CD4-positive, alpha-beta T cell treated with Interferon gamma for 1 hour (primary cell): ENCODE measurements at regions not wholly inside any gene's neighbourhood (a gene's known extent, or its start where the extent isn't known, plus 50 kb on each side); places are given as distances from the start of the nearest gene placed in this dataset.

Experiments
- DNase-seq: peaks from one replicate; pipeline ENCODE4 v3.0.0-alpha.2; 2020

- DNase-seq = no peak
These were observed 530.6 kb upstream of the KIRREL3 start for GRCh38 chr11:127531167-127531566.

DNA sequence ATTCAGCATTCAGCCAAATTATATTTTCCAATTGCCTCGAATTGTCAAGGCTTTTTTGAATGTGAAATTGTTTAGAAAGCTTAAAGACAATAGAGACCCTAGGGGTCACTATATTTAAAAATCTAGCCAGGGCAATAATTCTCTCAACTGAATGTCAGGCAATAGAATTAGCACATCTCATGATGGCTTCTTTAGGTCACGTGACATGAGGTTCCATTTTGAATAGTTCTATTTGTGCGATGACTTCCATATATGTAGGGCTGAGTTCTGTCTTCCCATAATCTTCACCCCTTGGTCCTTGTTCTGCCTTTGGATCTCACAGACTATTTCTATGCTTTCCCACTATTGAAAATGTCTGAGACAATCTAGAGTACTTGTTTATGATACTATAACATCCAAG lies 527.7 kb upstream of the KIRREL3 start:
- DNase-seq = no peak

- no peak for DNase-seq
These were observed 524.0 kb upstream of the KIRREL3 start for GRCh38 chr11:127524618-127525017.

DNA sequence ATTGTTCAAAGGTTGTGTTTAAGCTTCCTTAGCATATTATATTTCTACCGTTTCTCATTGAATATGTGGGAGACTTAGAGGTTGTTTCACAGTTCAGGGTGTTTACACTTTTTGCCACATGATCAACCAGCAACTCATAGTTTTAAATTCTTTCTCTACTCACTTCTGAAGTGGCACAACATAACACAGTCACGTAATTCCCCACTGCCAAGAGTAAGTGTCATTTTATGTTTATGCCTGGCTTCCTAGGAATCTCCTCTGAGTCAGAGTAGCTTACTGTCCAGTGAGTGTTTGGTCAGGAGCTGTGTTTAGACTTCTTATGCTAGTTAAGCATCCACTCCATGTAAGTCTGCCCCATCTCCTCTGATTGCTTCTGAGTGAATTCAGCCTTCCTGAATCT lies 520.8 kb upstream of the KIRREL3 start:
- DNase-seq = no peak

GRCh38 chr11:127507851-127508250 lies 507.3 kb upstream of the KIRREL3 start:
- no peak for DNase-seq

DNA sequence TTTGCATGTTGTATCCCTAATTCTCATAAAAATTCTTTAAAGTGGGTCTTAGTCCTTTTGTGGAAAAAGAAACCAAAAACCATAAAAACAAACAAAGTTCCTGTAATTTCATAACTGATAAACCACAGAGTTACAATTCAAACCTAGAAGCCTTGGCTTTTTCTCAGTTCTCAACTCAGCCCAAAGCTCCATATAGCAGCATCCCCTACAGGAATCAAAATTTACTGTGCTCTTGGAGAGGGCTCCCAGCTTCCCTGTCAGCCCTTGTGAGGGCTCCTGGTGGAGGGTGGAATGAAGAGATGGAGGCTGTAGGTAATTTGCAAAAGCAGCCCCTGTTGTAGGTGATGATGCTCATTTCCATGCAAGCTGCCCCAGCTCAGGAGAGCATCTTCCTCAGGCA lies 506.1 kb upstream of the KIRREL3 start:
- no peak for DNase-seq

GRCh38 chr11:127506126-127506525 lies 505.6 kb upstream of the KIRREL3 start:
- DNase-seq = no peak

DNA sequence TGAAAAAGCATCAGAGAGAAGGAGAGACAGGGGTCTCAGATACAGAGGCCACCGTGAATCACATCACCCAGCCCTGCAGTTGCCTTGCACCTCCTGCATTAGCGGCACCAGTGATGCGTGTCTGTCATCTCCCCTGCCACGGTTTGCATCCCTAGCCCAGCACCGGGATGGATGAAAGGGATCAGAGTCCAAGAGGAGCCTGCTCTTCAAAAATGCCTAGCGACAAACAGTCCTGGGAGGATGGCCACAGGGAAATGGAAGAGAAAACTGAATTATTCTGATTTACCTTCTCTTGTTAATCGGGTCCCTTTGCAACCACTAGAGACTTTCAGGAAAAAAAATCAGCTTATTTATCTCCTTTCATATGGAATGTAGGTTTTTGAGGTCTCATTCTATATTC lies 495.6 kb upstream of the KIRREL3 start:
- DNase-seq = no peak

DNA sequence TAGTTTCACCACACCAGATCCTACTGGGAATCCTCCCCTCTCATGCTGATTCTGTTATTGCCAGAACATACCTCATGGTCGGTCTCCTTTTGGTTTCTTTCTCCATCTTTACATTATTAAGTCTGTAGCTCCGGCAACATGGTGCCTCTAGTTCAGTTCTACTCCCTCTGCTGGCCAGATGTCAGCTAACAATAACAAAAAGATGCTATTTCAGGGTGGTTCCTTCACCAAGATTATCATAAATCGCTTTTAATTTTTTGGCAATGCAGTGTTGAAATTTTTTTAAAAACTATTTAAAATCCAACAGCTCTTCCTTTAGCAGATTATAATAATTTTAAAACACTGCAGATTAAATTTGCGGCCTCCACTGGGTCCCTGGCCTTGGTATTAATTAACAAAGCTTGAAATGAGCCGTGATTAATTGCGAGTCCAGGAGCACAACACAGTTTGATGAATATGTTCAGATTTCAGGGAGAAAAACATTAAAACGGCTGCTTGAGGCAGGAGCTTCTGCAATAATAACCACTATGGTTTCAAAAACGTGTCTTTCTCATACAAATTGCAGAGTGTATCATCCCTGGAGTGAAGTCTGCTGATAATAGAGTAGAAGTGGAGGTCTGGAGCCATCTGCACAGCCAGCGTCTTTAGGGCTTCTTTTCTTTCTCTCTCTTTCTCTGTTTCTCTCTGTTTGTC lies 492.9 kb upstream of the KIRREL3 start:
- no peak for DNase-seq

DNA sequence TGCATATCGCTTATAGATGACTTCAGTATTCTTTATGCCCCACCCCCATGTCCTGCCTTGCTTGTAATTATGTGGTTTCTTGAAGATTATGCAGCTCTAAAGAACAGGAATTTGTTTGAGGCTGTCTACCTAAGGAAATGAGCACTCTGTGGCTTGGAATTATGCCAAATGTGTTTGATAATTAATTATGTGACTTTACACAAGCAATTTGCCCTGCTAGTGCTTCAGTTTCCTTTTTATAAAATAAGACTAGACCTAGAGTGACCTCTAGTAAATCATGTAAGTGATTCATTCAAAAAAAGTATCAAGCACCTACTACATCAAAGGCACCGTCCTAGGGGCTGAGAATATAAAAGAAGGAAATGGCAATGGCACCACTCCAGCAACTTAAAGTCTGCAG lies 491.5 kb upstream of the KIRREL3 start:
- DNase-seq = no peak

- DNase-seq = no peak
These were observed 491.0 kb upstream of the KIRREL3 start for GRCh38 chr11:127491589-127491988.

- no peak for DNase-seq
These were observed 490.3 kb upstream of the KIRREL3 start for GRCh38 chr11:127490896-127491295.

DNA sequence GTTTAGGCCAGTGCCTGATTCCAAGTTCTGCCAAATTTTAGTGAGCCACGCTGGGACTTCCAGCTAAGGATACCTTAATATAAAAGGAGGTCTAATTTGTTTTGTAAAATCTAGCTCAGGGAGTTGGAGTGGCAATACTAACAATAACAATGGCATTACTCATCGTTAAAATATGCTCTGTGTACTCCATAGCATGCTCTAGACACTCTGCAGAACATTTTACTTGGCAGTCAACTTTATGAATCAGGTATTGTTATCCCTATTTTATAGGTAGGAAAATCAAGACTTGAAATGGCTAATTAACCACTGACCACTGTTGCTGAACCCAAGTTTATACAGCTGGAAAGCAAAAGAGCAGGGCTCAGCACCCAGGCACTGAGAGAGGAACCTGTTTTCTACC lies 485.0 kb upstream of the KIRREL3 start:
- no peak for DNase-seq

- DNase-seq = no peak
These were observed 480.8 kb upstream of the KIRREL3 start for GRCh38 chr11:127481391-127481790.

DNA sequence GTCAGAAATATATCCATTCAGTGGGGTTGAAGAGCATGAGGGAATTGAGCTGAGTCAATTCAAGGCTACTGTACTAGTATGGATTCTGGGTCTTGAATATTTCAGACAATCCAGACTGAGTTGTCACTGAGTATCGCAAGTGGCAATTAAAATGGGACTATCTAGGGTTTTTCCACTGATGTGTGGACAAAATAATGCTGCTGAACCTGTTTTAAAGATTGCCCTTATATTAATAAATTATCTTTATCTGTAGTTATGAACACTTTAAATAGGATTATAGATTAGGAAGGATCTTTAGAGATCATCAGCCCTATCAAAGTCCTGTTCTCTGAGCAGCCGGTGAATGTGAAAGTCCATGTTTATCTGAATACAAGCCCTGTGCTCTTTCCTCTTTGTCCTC lies 478.3 kb upstream of the KIRREL3 start:
- no peak for DNase-seq

DNA sequence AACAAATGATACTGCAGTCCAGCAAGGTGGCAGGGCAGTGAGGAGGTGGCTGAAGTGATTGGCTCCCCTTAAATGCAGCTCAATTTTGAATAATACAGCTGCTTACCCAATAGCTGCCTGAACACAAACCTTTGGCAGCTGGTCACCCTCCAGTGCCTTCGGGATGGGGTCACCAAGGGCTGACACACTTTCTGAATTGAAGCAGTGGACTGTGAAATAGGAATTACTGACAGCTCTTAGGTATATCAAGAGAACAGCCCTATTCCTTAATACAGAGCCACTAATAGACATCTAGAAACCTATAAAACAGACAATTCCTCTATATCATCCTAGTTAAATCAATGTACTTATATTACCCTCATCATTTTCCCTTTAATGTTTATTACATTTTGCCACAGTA lies 474.2 kb upstream of the KIRREL3 start:
- DNase-seq = no peak

DNA sequence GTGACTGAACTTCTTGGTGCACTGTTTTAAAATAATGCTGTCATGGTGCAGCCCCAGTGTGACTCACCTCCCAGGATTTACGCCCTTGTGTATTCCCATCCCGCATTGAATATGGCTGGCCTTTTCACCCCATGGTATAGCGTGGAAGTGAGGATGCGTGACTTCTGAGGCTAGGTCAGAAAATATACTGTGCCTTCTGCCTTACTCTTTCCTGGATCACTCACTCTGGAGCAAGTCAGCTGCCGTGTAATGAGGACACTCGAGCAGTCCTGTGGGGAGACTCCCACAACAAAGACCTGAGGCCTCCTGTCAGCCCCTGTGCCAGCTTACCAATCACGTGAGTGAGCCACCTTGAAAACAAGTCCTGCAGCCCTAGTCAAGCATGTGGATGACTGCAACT lies 471.9 kb upstream of the KIRREL3 start:
- no peak for DNase-seq

GRCh38 chr11:127471662-127472061 lies 471.1 kb upstream of the KIRREL3 start:
- DNase-seq = no peak

- DNase-seq = no peak
These were observed 469.8 kb upstream of the KIRREL3 start for GRCh38 chr11:127470306-127470884.

GRCh38 chr11:127464325-127464724 lies 463.8 kb upstream of the KIRREL3 start:
- DNase-seq = no peak

- DNase-seq = no peak
These were observed 461.4 kb upstream of the KIRREL3 start for GRCh38 chr11:127462065-127462344.

DNA sequence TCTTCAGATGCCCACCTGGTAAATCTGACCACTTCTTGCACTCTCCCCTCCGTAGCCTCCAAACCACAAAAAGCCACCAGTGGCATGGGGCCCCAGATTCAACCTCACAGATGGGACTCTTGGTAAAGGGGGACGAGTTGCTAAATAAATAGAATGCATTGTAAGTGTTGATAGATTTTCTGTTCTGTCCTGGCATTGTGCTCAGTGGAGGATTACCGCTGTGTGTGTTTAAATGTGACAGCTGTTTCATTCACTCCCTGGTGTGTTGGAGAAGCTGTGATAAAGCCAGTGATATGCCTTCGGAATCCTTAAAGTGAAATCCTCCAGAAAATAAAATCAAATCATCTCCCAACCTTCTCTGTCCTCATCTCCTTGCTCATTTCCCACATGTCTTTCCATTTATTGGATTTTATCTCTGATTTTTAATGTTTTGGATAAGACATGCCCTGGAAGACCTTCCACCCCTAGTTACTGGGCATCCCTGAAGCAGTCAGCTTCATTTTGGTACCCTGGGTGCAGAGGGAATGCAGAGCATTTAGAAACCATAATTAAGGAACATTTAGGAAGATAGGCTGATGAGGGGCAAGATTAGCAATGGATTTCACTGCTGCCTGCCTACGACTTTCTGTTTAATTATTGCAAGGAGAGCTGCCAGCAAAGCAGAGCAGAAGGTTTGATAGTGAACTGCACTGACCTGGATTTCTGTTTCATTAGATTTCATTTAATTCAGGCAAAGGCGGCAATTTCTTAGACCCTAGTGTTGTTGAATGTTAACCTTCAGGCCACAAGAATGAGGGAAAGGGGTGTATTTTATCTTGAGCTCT lies 460.9 kb upstream of the KIRREL3 start:
- no peak for DNase-seq

DNA sequence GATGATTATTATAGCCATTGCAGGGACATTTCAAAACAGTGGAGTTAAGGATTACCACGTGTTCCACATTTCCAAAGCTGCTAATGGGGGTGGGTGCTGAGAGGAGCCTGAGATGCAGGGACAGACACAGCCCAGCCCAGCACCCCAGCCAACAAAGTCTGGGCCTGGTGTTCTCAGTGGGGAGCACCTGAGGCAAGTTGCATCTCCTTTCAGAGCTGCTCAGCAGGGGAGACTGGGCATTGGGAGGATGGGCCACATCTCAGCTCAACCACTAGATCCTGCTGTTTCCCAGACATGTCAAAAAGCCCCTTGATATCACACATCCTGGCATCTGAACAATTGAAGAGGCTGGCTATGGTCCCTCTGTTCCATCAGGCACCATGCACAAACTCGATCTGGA lies 458.0 kb upstream of the KIRREL3 start:
- no peak for DNase-seq

GRCh38 chr11:127454856-127455255 lies 454.3 kb upstream of the KIRREL3 start:
- no peak for DNase-seq

DNA sequence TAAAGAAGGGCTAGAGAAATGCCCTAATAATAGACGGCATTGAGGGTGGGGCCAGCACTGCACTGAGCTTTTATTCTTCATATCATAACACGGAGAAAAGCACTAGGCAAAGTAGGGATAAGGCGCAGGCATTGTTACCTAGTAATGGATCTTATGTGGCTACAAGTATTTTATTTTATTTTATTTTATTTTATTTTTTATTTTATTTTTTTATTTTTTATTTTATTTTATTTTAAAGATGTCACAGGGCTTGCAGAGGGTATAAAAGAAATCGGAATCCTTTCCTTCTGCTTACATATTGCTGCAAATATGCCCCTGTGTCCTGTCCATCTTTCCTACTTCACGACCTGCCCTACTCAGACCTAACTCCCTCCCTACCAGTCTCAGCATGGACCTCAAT lies 452.0 kb upstream of the KIRREL3 start:
- no peak for DNase-seq
